ENCODE measurements at regions not wholly inside any gene's neighbourhood (a gene's known extent, or its start where the extent isn't known, plus 50 kb on each side); places are given as distances from the start of the nearest gene placed in this dataset.

GRCh38 chrX:129176710-129177109 lies 346.6 kb downstream of the SMARCA1 start:
- DNase-seq (ENCODE audit: low read depth), result no peak

GRCh38 chrX:129161108-129161507 lies 362.2 kb downstream of the SMARCA1 start:
- no peak for DNase-seq (ENCODE audit: low read depth)

DNA sequence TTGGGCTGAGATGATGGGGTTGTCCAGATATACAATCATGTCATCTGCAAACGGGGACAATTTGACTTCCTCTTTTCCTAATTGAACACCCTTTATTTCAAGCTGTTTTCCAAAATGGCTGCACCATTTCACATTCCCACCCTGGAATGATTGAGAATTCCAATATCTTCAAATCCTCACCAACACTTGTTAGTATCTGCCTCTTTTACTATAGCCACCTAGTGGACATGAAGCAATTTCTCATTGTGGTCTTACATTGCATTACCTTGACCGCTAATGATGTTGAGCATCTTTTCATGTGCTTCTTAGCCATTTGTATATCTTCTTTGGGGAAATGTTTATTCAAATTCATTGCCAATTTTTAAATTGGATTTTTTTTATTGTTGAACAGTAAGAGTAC lies 364.8 kb downstream of the SMARCA1 start:
- DNase-seq (ENCODE audit: low read depth), result no peak

DNA sequence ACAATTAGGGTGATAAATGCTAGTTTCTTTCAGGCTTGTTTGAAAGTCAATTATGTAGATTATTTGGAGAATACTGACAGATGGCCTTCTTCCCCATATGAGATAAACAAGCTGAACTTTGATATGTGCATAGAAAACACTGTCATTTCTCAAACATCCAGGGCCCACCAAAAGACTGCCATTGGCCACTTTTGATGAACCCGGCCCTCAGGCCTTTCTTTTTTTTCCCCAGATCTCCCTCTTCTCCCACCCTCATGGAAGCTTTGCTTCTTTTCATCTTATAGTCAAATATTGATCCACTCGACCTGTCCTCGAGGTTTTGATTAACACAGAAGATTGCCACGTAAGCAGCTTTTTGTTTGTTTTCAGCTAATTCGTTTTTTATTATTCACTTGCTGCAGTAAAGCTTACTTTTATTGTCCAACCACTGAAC lies 377.4 kb downstream of the SMARCA1 start:
- DNase-seq (ENCODE audit: low read depth), result no peak

- DNase-seq (ENCODE audit: low read depth), result no peak
Measured at GRCh38 chrX:129145385-129145784, 377.9 kb downstream of the SMARCA1 start.

DNA sequence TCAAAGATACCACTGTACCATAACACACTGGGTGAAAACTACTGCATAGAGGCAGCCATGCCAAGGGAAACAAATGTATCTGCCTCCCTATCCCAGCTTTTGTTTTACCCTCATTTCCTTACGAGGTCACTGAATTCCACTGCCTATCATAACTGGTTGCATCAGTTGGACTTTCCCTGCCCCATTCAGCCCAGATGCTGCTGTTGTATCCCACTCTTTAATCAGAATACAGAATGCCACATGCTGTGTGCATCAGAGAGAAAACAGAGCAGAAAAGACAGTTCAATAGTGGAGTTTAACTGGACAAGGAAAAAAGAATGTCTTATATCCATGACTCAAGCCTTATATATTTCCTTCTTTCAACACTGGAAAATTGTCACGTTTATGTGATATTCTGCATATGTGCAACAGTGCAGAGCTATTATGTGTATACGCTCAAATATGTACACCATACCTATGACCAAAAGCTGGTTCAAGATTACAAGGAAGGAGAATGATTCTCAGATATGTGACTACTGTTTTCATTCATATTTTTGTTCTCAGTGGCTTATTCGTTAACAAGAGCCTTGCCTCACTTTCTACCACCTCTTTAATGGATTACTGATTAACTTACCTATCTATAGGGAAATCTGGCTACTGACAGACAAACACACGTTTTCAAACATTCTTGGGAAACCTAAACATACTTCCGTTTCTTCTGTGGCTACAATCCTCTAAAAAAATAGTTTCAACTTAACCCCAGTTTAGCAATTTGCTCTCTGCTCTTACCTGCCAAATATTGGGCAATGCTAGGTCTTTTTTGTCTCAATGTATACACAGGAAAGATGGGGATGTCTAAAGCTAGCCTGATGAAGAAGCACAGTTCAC lies 378.9 kb downstream of the SMARCA1 start:
- DNase-seq (ENCODE audit: low read depth), result no peak

- DNase-seq (ENCODE audit: low read depth), result no peak
Measured at GRCh38 chrX:129139837-129140598, 383.3 kb downstream of the SMARCA1 start.

- no peak for DNase-seq (ENCODE audit: low read depth)
Measured at GRCh38 chrX:129125122-129125914, 398.0 kb downstream of the SMARCA1 start.

- no peak for DNase-seq (ENCODE audit: low read depth)
Measured at GRCh38 chrX:129123795-129124194, 399.5 kb downstream of the SMARCA1 start.

DNA sequence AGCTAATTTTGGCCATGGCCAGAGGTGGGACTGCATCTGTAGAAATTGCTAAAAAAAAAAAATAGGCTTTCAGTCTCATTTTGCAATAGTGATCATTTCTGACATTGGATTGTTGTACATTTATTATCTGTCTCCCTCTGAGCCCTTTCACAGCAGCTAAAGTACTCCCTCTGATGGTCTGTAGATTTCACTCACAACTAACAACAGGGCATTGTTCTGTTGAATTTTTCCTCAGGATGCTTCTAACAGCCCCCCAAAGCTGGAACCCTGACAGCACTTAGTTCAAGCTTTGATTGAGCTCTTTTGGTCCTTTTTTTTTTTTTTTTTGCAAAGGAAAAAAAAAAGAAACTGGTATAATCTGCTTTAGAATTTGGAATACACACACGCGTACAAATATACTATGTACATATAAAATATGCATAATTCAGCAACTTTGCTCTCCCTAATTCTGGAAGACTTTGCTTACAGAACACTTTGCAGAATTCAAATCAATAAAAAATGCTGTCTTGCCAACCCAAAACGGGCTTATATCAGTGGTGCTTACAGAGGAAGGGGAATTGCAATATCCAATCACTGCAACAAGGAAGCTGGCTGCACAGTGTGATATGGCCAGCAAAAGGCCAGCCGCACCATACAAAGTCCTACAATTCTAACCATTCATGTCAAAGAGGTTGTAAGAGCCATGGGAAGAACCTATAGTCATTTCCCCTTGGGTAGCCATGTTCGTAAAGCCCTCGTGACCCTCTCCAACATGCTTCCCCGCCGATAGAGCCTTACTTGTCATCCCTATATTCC lies 406.4 kb downstream of the SMARCA1 start:
- no peak for DNase-seq (ENCODE audit: low read depth)

- DNase-seq (ENCODE audit: low read depth), result no peak
Measured at GRCh38 chrX:129115935-129116334, 407.4 kb downstream of the SMARCA1 start.

DNA sequence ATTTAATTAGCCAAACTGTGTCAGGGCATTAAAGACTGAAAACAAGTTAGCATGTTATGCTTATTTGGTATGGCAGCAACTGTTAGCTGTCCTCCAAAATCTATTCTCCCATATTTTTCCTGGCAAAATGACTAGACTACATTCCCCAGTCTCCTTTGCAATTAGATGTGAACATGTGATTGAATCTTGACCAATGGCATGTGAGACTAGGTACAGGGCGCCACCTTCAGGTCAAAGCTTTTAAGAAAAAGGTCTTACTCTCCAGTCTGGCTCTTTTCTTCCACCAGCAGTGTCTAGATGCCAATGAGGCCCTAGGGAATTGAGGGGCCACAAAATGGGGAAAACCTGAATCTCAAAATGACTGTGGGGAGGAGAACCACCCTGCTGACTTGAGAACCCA lies 408.2 kb downstream of the SMARCA1 start:
- DNase-seq (ENCODE audit: low read depth), result no peak

- DNase-seq (ENCODE audit: low read depth), result no peak
Measured at GRCh38 chrX:129111081-129111798, 412.1 kb downstream of the SMARCA1 start.

- DNase-seq (ENCODE audit: low read depth), result no peak
Measured at GRCh38 chrX:129108936-129109335, 414.4 kb downstream of the SMARCA1 start.

GRCh38 chrX:129099207-129099606 lies 424.1 kb downstream of the SMARCA1 start:
- DNase-seq (ENCODE audit: low read depth), result no peak

- DNase-seq (ENCODE audit: low read depth), result no peak
Measured at GRCh38 chrX:129097668-129098067, 425.6 kb downstream of the SMARCA1 start.

GRCh38 chrX:129093706-129094105 lies 429.6 kb downstream of the SMARCA1 start:
- no peak for DNase-seq (ENCODE audit: low read depth)

GRCh38 chrX:129092757-129093156 lies 430.5 kb downstream of the SMARCA1 start:
- no peak for DNase-seq (ENCODE audit: low read depth)

DNA sequence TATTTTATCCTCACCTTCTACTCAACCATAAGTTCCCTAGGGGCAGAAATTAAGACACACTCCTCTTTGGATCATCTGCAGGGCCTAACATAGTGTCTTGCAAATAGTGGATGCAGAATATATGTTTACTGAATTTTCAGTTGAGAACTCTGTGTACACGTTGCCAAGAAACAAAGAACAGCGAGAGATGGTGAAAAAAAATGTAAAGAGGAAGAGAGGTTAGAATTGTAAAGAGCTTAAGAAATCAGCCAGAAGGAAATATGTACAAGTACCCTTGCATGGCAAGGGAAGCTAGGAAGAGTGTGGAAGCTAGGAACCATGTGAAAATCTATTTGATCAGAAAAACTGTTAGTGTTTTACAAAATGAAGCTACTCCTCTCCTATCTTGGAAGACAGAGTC lies 431.0 kb downstream of the SMARCA1 start:
- no peak for DNase-seq (ENCODE audit: low read depth)

DNA sequence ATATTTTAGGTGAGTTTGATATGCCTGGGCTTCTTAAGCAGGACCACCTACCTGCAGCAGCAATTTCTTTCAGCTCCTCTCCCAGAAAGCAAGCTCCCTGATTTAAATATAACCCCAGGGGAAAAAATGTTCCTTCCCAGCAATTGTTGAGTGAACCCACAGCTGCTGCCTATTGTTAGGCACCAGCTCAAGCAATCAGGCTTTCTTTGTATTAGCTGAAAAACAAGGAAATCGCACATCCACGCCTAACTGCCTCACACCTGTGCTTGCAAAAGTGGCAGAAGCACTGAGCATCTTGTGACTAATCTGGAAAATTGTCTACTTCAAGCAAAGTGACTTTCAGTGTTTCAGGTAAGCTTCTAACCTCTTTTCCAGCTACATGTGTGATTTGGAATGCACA lies 432.2 kb downstream of the SMARCA1 start:
- no peak for DNase-seq (ENCODE audit: low read depth)

GRCh38 chrX:129086802-129087201 lies 436.5 kb downstream of the SMARCA1 start:
- no peak for DNase-seq (ENCODE audit: low read depth)
